A549 (cell line): ENCODE measurements at regions not wholly inside any gene's neighbourhood (a gene's known extent, or its start where the extent isn't known, plus 50 kb on each side); places are given as distances from the start of the nearest gene placed in this dataset.

Experiments
- ATAC-seq, 2 experiments: fragments of 200-7000 bp in 1 of 2; fragments of >200 bp in 1 of 2; cut with Nextera tagmentation in 1 of 2; cut with Tn5 transposase in 1 of 2; 3 replicates each; pipeline versions ENCODE4 v1.8.0 to v1.9.1; 2018 to 2020; ENCODE audit warnings: mild to moderate bottlenecking in 1 of 2, moderate library complexity in 1 of 2
- CTCF ChIA-PET: fragments of 300-600 bp; sonication (Branson Sonifier 250); formaldehyde crosslinking; extraction: SDS; loops from one replicate; lab custom pipeline; 2021; ENCODE audit warnings: antibody characterized with exemption, inconsistent platforms; lab: Yijun Ruan, JAX
- POLR2A ChIA-PET: fragments of 350-600 bp; formaldehyde crosslinking; extraction: SDS; loops from one replicate; lab custom pipeline; 2021; ENCODE audit warnings: antibody characterized with exemption, inconsistent platforms; lab: Yijun Ruan, JAX
- DNase-seq, 2 experiments: peaks; one replicate each; pipeline versions ENCODE4 v3.0.0 to v3.0.0-alpha.2; 2011 to 2016; ENCODE audit warnings: low read depth in 1 of 2, low spot score in 1 of 2
- FAIRE-seq: peaks from 2 replicates; lab custom pipeline; 2011; peaks lifted over from hg19 to GRCh38; lab: Jason Lieb, UNC
- H3K27ac ChIP-seq, 2 experiments: fragments of >200 bp; sonication (Bioruptor Twin); formaldehyde crosslinking; 3 replicates each; pipeline ENCODE4 v1.5.1; 2016 to 2017
- H3K4me1 ChIP-seq: fragments of >200 bp; sonication (Bioruptor Twin); formaldehyde crosslinking; 3 replicates; pipeline ENCODE4 v1.6.1; 2016
- H3K4me2 ChIP-seq: fragments of >200 bp; sonication (Bioruptor Twin); formaldehyde crosslinking; 3 replicates; pipeline ENCODE4 v1.6.1; 2016
- H3K4me3 ChIP-seq: fragments of >200 bp; sonication (Bioruptor Twin); formaldehyde crosslinking; 3 replicates; pipeline ENCODE4 v1.5.1; 2016
- H3K9me3 ChIP-seq: fragments of >200 bp; sonication (Bioruptor Twin); formaldehyde crosslinking; 3 replicates; pipeline ENCODE4 v1.6.1; 2016
- BCL3 ChIP-seq: fragments of >200 bp; sonication (Bioruptor Twin); formaldehyde crosslinking; IDR thresholded peaks from 3 replicates; pipeline ENCODE4 v1.6.1; 2016
- CBX2 ChIP-seq: fragments of 200-600 bp; sonication (generic); IDR thresholded peaks from 2 replicates; pipeline ENCODE4 v1.6.1; 2016; ENCODE audit warnings: low read depth, mild to moderate bottlenecking, borderline replicate concordance
- CHD4 ChIP-seq: fragments of 200-600 bp; sonication (generic); IDR thresholded peaks from 2 replicates; pipeline ENCODE4 v1.6.1; 2016; ENCODE audit warnings: antibody characterized with exemption, mild to moderate bottlenecking, borderline replicate concordance
- CTCF ChIP-seq: fragments of >200 bp; sonication (Bioruptor Twin); formaldehyde crosslinking; IDR thresholded peaks from 3 replicates; pipeline ENCODE4 v1.5.1; 2016
- EHMT2 ChIP-seq: fragments of 200-600 bp; sonication (generic); IDR thresholded peaks from 2 replicates; pipeline ENCODE4 v1.6.1; 2016; ENCODE audit warnings: antibody characterized with exemption, low read depth, mild to moderate bottlenecking, moderate library complexity
- EP300 ChIP-seq, 2 experiments: fragments of >200 bp; sonication (Bioruptor Twin); formaldehyde crosslinking; IDR thresholded peaks; 2 replicates in 1 of 2; 3 replicates in 1 of 2; pipeline ENCODE4 v1.6.1; 2016 to 2017
- HDAC2 ChIP-seq: fragments of 200-600 bp; sonication (generic); IDR thresholded peaks from 2 replicates; pipeline ENCODE4 v1.6.1; 2016
- HES2 ChIP-seq: fragments of >200 bp; sonication (Bioruptor Twin); formaldehyde crosslinking; IDR thresholded peaks from 2 replicates; pipeline ENCODE4 v1.6.1; 2016
- HOXB13 ChIP-seq: fragments of 250-450 bp; sonication (Bioruptor Pico); IDR thresholded peaks from 2 replicates; pipeline ENCODE4 v1.5.0; 2020; ENCODE audit warnings: low read depth, mild to moderate bottlenecking, moderate library complexity
- JUN ChIP-seq, 2 experiments: fragments of >200 bp; sonication (Bioruptor Twin); formaldehyde crosslinking; IDR thresholded peaks; 2 replicates in 1 of 2; 3 replicates in 1 of 2; pipeline ENCODE4 v1.6.1; 2016 to 2017
- KDM1A ChIP-seq: fragments of 200-600 bp; sonication (generic); IDR thresholded peaks from 2 replicates; pipeline ENCODE4 v1.6.1; 2016; ENCODE audit warnings: low read depth, mild to moderate bottlenecking
- KDM5A ChIP-seq: fragments of 200-600 bp; sonication (generic); IDR thresholded peaks from 2 replicates; pipeline ENCODE4 v1.6.1; 2016; ENCODE audit warnings: antibody characterized with exemption, mild to moderate bottlenecking
- MAX ChIP-seq: IDR thresholded peaks from 2 replicates; pipeline ENCODE4 v1.6.1; 2012
- MAZ ChIP-seq: fragments of 150-350 bp; IDR thresholded peaks from 2 replicates; pipeline ENCODE4 v1.6.1; 2014; ENCODE audit warnings: antibody characterized with exemption, low read depth, low read length, borderline replicate concordance
- NR3C1 ChIP-seq: fragments of >200 bp; sonication (Bioruptor Twin); formaldehyde crosslinking; IDR thresholded peaks from 3 replicates; pipeline ENCODE4 v1.6.1; 2017
- PHF8 ChIP-seq: fragments of 200-600 bp; sonication (generic); IDR thresholded peaks from 2 replicates; pipeline ENCODE4 v1.6.1; 2016; ENCODE audit warnings: low read depth, mild to moderate bottlenecking, antibody characterized with exemption, moderate library complexity, borderline replicate concordance
- POLR2A ChIP-seq: IDR thresholded peaks from 2 replicates; pipeline ENCODE4 v1.6.1; 2012; ENCODE audit warnings: mild to moderate bottlenecking, low read length
- RCOR1 ChIP-seq: fragments of 150-350 bp; IDR thresholded peaks from 2 replicates; pipeline ENCODE4 v1.6.1; 2014; ENCODE audit warnings: antibody characterized with exemption, low read length, low read depth
- REST ChIP-seq: fragments of 200-600 bp; sonication (generic); IDR thresholded peaks from 2 replicates; pipeline ENCODE4 v1.6.1; 2016; ENCODE audit warnings: antibody characterized with exemption, mild to moderate bottlenecking, moderate library complexity
- RFX5 ChIP-seq: fragments of 450-650 bp; IDR thresholded peaks from 2 replicates; pipeline ENCODE4 v1.7.1; 2014; ENCODE audit warnings: antibody characterized with exemption, mild to moderate bottlenecking, moderate library complexity
- SREBF2 ChIP-seq: fragments of 450-650 bp; IDR thresholded peaks from 2 replicates; pipeline ENCODE4 v1.6.1; 2014; ENCODE audit warnings: mild to moderate bottlenecking, moderate library complexity
- TP53 ChIP-seq: fragments of 250-450 bp; sonication (Bioruptor Pico); IDR thresholded peaks from 2 replicates; pipeline ENCODE4 v1.5.0; 2021; ENCODE audit warnings: mild to moderate bottlenecking, moderate library complexity
- ZFP36 ChIP-seq: fragments of 450-650 bp; IDR thresholded peaks from 2 replicates; pipeline ENCODE4 v1.6.1; 2014; ENCODE audit warnings: borderline replicate concordance; ENCODE audit not compliant: partially characterized antibody
- WGBS: methylation state at CpG from one replicate; pipeline ENCODE4 v1.1.6; 2017; ENCODE audit errors: missing lambda C conversion rate; 5-methylcytosine and 5-hydroxymethylcytosine counted together

- no peak for ATAC-seq
- no peaks in the 10 kb centered on the region for H3K4me1 ChIP-seq
- no peak overlapping the region for H3K4me3 ChIP-seq
- TF ChIP-seq JUN (IDR thresholded peaks at IDR 0.05) (no peak), EHMT2 (no peak), MAX (no peak), REST (no peak), PHF8 (no peak), KDM5A (no peak), CHD4 (no peak)
- no peaks in the 10 kb centered on the region for H3K9me3 ChIP-seq
- no peak overlapping the region for H3K27ac ChIP-seq
- no peak overlapping the region for H3K4me2 ChIP-seq
- ChIA-PET POLR2A (no interaction called here), CTCF (no interaction called here)
- FAIRE-seq = no peak
- 0% methylated on average over 8 of the region's 10 CpGs for whole genome bisulfite sequencing
- no peak for DNase-seq
Observed at GRCh38 chr5:2003206-2003605, 120.5 kb upstream of the IRX4 start.

- Histone ChIP-seq H3K4me1 (no peaks in the 10 kb centered on the region), H3K4me3 (no peak overlapping the region), H3K27ac (no peak overlapping the region), H3K9me3 (no peaks in the 10 kb centered on the region), H3K4me2 (no peak overlapping the region)
- CTCF ChIA-PET = no interaction called here
- POLR2A ChIA-PET = no interaction called here
- WGBS = 23% methylated on average over 12 of the region's 12 CpGs
- DNase-seq = no peak
- no peak for FAIRE-seq
- ATAC-seq = no peak
- TF ChIP-seq HOXB13 (no peak), ZFP36 (no peak), TP53 (no peak), RCOR1 (no peak), NR3C1 (no peak), CTCF (no peak), POLR2A (no peak)
Observed at GRCh38 chr5:2001300-2001699, 118.6 kb upstream of the IRX4 start.

GRCh38 chr5:2000591-2000990, 117.9 kb upstream of the IRX4 start:
- POLR2A ChIA-PET = no interaction called here

More at GRCh38 chr5:2000591-2000990, 117.9 kb upstream of the IRX4 start:
- Histone ChIP-seq H3K9me3 (no peaks in the 10 kb centered on the region), H3K27ac (no peak overlapping the region), H3K4me1 (no peaks in the 10 kb centered on the region), H3K4me2 (no peak overlapping the region), H3K4me3 (no peak overlapping the region)
- FAIRE-seq = no peak
- no peak for DNase-seq
- ATAC-seq = no peak
- CTCF ChIA-PET = no interaction called here
- WGBS = 17% methylated on average over 5 of the region's 12 CpGs
- TF ChIP-seq PHF8 (no peak), HES2 (no peak), KDM1A (no peak), RCOR1 (no peak), MAX (no peak), JUN (IDR thresholded peaks at IDR 0.05) (no peak), HDAC2 (no peak), BCL3 (no peak), CBX2 (no peak), EP300 (IDR thresholded peaks at IDR 0.05) (no peak), SREBF2 (no peak), RFX5 (no peak), MAZ (no peak)
